ENCODE measurements at regions not wholly inside any gene's neighbourhood (a gene's known extent, or its start where the extent isn't known, plus 50 kb on each side); places are given as distances from the start of the nearest gene placed in this dataset.

DNA sequence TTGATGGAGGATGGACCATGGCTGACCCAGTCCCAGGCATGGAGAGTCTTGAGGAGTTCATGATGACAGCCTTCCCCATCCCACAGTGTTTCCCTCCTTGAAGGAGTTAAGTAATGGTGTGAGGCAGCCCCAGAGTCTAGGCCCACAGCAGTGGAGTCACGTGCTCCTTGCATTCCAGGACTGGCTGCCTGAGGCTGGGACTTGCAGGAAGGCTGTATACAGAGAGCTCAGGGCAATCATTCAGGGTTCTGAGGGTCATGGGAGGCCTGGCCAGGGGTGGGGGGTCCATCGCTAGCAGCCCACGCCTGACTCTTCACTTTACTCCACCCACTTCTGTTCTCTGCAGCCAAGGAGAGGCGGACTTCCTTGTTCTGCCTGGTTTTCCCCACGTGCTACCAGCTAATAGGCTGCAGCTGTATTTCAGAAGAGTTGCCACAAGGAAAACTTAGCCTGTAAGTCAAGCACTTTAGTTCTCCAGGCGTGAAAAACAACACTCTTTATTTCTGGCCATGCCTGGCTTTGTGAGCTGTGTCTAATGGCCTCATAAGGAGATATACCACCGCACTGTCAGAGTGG lies 272.5 kb downstream of the DHX35 start:
- DNase-seq: no peak

- no peak for DNase-seq
Measured at GRCh38 chr20:39233755-39234154, 271.6 kb downstream of the DHX35 start.

GRCh38 chr20:39227416-39227815 lies 265.3 kb downstream of the DHX35 start:
- no peak for DNase-seq

DNA sequence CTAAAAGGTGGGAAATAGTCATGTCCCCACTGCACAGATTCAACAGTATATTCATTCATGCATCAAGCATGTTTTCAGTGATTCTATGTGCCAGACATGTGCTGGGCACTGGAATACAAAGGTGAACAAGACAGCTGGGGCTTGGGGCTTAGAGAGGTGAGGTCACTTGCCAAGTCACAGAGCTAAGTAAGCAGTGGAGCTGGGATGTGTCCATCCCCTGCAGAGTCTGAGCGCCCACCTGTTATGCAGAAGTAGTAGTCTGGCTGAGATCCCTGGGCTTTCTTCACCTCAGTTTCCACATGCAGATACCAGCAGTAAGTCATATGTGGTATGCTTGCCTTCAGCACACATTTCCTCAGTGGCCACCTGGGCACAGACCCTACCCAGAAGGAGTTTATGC lies 263.8 kb downstream of the DHX35 start:
- no peak for DNase-seq

- DNase-seq: no peak
Measured at GRCh38 chr20:39225536-39225935, 263.4 kb downstream of the DHX35 start.

GRCh38 chr20:39222101-39222500 lies 260.0 kb downstream of the DHX35 start:
- DNase-seq: no peak

- no peak for DNase-seq
Measured at GRCh38 chr20:39216195-39216594, 254.1 kb downstream of the DHX35 start.

- no peak for DNase-seq
Measured at GRCh38 chr20:39214828-39215227, 252.7 kb downstream of the DHX35 start.

GRCh38 chr20:39213476-39214145 lies 251.5 kb downstream of the DHX35 start:
- DNase-seq: no peak

DNA sequence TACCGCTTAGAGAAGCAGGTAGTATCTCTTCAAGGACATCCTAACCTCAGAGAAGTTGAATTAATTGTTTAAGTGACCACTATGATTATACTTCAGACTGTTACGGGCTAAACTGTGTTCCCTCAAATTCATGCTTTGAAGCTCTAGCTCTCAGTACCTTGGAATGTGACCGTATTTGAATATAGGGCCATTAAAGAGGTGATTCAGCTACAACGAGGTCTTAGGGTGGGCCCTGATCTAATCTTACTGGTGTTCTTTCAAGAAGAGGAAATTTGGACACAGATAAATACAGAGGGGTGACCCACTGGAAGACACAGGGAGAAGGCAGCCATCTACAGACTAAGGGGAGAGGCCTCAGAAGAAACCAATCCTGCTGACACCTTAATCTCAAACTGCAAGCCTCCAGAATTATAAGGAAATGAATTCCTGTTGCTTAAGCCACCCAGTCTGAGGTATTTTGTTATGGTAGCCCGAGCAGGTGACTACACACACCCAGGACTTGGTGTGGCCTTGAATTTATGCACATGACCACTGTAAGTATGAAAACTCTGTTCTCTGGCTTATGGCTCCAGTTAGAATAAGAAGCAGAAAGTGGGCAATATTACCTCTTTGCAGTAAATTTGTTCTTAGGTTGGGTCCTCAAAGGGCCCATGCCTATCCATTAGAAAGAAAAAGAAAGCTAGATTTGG lies 249.1 kb downstream of the DHX35 start:
- no peak for DNase-seq

DNA sequence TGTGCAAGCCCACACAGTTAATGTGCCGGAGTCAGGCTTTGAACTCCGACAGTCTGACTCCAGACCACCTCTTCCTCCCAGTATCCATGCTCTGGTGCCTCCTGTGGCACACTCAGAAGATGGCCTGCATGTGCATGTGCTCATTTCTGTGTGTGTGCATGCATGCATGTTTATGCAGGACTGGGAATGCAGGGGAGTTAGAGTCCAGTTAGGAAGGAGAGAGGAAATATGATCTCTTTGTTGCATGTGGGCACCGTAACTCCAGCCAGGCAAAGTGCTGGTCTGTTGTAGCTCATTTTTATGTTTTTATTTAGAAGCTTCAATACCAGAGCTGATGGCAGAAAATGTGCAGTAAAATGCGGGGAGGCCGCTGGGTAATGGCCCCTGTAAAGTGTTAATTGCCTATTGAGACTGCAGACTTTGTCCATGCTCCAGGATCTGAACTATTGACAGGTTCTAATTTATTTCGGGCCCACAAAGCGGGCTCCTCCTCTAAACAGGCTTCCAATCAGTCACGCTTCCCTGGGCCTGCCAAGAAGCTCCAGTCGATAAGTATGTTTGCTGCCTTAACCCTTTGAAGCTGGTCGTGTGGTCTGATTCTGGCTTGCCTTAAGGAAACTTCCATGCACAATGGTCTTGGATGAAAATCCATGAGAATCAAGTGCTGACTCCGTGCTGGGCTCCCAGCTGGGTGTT lies 248.3 kb downstream of the DHX35 start:
- DNase-seq: peak; percentile 10

- no peak for DNase-seq
Measured at GRCh38 chr20:39206899-39207564, 244.9 kb downstream of the DHX35 start.

DNA sequence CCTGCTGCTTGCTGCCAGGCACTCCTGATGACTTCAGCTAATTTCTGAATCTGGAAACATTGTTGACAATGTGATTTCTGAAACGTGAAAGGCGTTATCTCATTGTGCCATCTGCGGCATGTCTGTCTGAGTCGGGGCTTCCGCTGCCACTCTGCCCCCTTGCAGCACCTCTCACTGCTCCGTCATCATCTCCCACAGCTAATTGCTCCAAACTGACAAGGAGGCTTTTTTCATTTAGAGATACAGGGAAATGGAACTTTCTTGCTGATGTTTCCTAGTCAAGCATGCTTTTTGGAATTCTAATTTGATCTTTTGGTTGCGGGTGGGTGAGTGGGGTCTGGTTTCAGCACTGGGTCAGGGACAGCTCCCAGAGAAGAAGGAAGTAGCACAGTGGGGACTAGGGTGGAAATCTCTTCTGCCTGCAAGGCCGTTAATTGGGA lies 233.5 kb downstream of the DHX35 start:
- no peak for DNase-seq

GRCh38 chr20:39190666-39191570 lies 228.8 kb downstream of the DHX35 start:
- no peak for DNase-seq

- no peak for DNase-seq
Measured at GRCh38 chr20:39188266-39188765, 226.2 kb downstream of the DHX35 start.

DNA sequence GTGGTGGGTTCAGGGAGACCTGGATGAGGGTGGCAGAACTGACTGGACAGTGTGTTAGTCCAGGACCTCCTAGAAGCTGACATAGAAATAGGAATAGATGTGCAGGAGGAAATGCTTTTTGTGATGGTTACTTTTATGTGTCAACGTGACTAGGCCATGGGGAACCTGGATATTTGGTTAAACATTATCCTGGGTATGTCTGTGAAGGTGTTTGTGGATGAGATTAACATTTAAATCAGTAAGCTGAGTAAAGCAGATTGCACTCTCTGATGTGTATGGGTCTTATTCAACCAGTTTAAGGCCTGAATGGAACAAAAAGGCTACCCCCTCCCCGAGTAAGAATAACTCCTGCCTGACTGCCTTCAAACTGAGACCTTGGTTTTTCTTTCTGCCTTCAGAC lies 219.3 kb downstream of the DHX35 start:
- no peak for DNase-seq

DNA sequence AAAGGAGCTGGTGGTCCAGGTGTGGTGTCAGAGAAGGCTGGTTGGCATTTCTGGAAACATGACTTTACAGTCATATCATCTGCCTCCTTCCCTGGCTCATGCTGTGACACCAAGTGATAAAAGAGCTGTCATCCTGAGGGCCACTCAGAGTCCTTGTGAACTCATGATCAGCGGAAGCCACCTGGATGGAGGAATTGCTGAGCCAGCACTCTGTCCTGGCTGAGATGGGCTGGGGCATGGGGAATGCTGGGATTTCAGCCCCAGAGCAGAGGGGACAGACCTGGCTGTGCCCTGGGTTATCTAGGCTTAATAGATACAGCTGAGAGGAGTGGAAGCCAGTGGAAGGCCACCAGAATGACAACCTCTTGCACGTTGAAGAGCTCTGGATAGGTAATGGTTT lies 214.3 kb downstream of the DHX35 start:
- peak; percentile 59 for DNase-seq

GRCh38 chr20:39170896-39171463 lies 208.8 kb downstream of the DHX35 start:
- DNase-seq: no peak

- DNase-seq: no peak
Measured at GRCh38 chr20:39165099-39165498, 203.0 kb downstream of the DHX35 start.

DNA sequence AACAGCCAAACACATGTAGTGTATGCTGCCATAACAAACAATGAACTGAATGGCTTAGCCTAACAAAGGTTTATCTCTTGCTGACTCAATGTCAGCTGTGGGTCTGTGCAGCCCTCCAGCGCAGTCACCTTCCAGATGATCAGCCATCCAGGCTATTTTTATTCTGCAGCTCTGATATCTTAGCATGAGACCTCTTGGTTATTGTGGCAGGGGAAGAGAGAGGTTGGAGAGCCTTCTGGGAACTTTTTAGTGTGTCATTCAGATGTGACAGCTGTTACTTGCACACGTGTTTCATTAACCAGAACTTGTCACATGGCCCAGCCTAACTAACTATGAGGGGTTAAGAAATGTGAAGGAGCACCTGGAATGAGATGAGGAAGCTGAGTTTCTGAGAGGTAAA lies 202.5 kb downstream of the DHX35 start:
- DNase-seq: no peak

DNA sequence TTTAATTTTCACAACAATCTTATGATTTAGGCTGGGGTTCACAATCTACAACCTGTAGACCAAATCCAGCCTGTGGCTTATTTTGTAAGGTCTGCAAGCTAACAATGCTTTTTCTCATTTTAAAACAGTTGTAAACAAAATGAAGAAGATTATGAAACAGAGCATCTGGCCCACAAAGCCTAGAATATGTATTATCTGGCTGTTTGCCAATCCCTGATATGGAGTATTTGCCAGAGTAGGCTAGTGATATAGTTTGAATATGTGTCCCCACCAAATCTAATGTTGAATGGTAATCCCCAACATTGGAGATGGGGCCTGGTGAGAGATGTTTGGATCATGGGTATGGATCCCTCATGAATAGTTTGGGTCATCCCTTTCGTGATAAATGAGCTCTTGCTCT lies 201.8 kb downstream of the DHX35 start:
- no peak for DNase-seq

DNA sequence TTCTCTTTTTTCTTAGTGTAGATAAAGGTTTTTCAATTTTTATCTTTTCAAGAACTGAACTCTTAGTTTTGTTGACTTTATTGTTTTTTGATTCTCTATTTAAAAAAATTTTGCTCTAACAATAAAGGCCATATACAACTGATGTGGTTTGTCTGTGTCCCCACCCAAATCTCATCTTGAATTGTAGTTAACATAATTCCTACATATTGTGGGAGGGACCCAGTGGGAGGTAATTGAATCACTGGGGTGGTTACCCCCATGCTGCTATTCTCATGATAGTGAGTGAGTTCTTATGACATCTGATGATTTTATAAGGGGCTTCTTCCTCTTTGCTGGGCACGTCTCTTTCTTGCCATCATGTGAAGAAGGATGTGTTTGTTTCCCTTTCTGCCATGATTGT lies 199.8 kb downstream of the DHX35 start:
- DNase-seq: no peak

Data from NCI-H510A (cell line).